ENCODE measurements at regions not wholly inside any gene's neighbourhood (a gene's known extent, or its start where the extent isn't known, plus 50 kb on each side); places are given as distances from the start of the nearest gene placed in this dataset.

GRCh38 chr10:107834706-107835105 lies 670.2 kb upstream of the SORCS1 start:
- ATAC-seq (ENCODE audit: low read depth) (no peak), DNase-seq (no peak)
- no peak overlapping the region for H3K4me2 ChIP-seq (replicated peaks; ENCODE audit: low read depth, low read length, poor library complexity, severe bottlenecking)
- no peak overlapping the region for H3K27ac Mint-ChIP-seq
- peaks cover 3% of the 10 kb centered on the region for H3K9me3 Mint-ChIP-seq (ENCODE audit: insufficient read depth)
- POLR2A ChIA-PET, result no interaction called here
- no peak overlapping the region for H2AFZ ChIP-seq (ENCODE audit: insufficient read depth, low read depth, low read length, poor library complexity, severe bottlenecking)
- no peak overlapping the region for H3K4me3 Mint-ChIP-seq
- no peaks in the 10 kb centered on the region for H3K27me3 Mint-ChIP-seq
- H3K4me1 ChIP-seq (ENCODE audit: control insufficient read depth in 2 of 2, insufficient read depth in 2 of 2, low read length in 2 of 2), result no peaks in the 10 kb centered on the region
- CTCF ChIA-PET, result no interaction called here
- H3K4me1 Mint-ChIP-seq, result no peaks in the 10 kb centered on the region
- TF ChIP-seq CTCF (IDR thresholded peaks at IDR 0.05) (no peak), EZH2 (IDR thresholded peaks at IDR 0.05; ENCODE audit: borderline replicate concordance, insufficient read depth, low read depth, low read length, poor library complexity, severe bottlenecking) (no peak)
- H3K27ac ChIP-seq (ENCODE audit: low read length in 2 of 2), result no peak overlapping the region
- no peaks in the 10 kb centered on the region for H3K79me2 ChIP-seq (ENCODE audit: control insufficient read depth, insufficient read depth, low read length)
- H4K20me1 ChIP-seq (ENCODE audit: control insufficient read depth, insufficient read depth, low read length, poor library complexity, severe bottlenecking), result no peaks in the 10 kb centered on the region
- intact Hi-C loops (cut with micrococcal nuclease), result no loop called here
- H3K9me3 ChIP-seq (ENCODE audit: control extremely low read depth in 1 of 3, control insufficient read depth in 2 of 3, insufficient read depth in 1 of 3, low read length in 2 of 3), result peaks cover 0 to 1% (median 0%) of the 10 kb centered on the region in 3 donors
- WGBS (ENCODE audit: insufficient coverage), result no CpG with 5 or more reads among the region's 1 CpG
- no peaks in the 10 kb centered on the region for H3K36me3 ChIP-seq (replicated peaks in 1 of 2; ENCODE audit: control extremely low read depth in 1 of 2, control insufficient read depth in 1 of 2, extremely low read depth in 1 of 2, insufficient read depth in 2 of 2, low read length in 1 of 2)
- no peak overlapping the region for H3K4me3 ChIP-seq (ENCODE audit: control extremely low read depth in 1 of 5, extremely low read depth in 1 of 5, insufficient read depth in 1 of 5, low read depth in 2 of 5, low read length in 4 of 5)
- H3K9ac ChIP-seq (ENCODE audit: low read length), result no peak overlapping the region
- H3K27me3 ChIP-seq (replicated peaks in 1 of 4; ENCODE audit: control extremely low read depth in 1 of 4, control insufficient read depth in 3 of 4, insufficient read depth in 4 of 4, low read length in 3 of 4), result no peaks in the 10 kb centered on the region

GRCh38 chr10:107831772-107832171 lies 667.3 kb upstream of the SORCS1 start:
- intact Hi-C loops (cut with micrococcal nuclease), result no loop called here

More at GRCh38 chr10:107831772-107832171, 667.3 kb upstream of the SORCS1 start:
- Mint-ChIP-seq H3K27ac (no peak overlapping the region), H3K27me3 (no peaks in the 10 kb centered on the region), H3K4me1 (no peaks in the 10 kb centered on the region), H3K9me3 (ENCODE audit: insufficient read depth) (peaks cover 3% of the 10 kb centered on the region), H3K4me3 (no peak overlapping the region)
- H4K20me1 ChIP-seq (ENCODE audit: control insufficient read depth, insufficient read depth, low read length, poor library complexity, severe bottlenecking), result no peaks in the 10 kb centered on the region
- TF ChIP-seq EZH2 (IDR thresholded peaks at IDR 0.05; ENCODE audit: borderline replicate concordance, insufficient read depth, low read depth, low read length, poor library complexity, severe bottlenecking) (no peak), CTCF (IDR thresholded peaks at IDR 0.05) (no peak)
- H3K9ac ChIP-seq (ENCODE audit: low read length), result no peak overlapping the region
- H3K27ac ChIP-seq (ENCODE audit: low read length in 2 of 2), result no peak overlapping the region
- no peaks in the 10 kb centered on the region for H3K9me3 ChIP-seq (ENCODE audit: control extremely low read depth in 1 of 3, control insufficient read depth in 2 of 3, insufficient read depth in 1 of 3, low read length in 2 of 3)
- no peak overlapping the region for H3K4me3 ChIP-seq (ENCODE audit: control extremely low read depth in 1 of 5, extremely low read depth in 1 of 5, insufficient read depth in 1 of 5, low read depth in 2 of 5, low read length in 4 of 5)
- H3K4me1 ChIP-seq (ENCODE audit: control insufficient read depth in 2 of 2, insufficient read depth in 2 of 2, low read length in 2 of 2), result no peaks in the 10 kb centered on the region
- no peaks in the 10 kb centered on the region for H3K27me3 ChIP-seq (replicated peaks in 1 of 4; ENCODE audit: control extremely low read depth in 1 of 4, control insufficient read depth in 3 of 4, insufficient read depth in 4 of 4, low read length in 3 of 4)
- no CpG with 5 or more reads among the region's 2 CpGs for WGBS (ENCODE audit: insufficient coverage)
- no peaks in the 10 kb centered on the region for H3K36me3 ChIP-seq (replicated peaks in 1 of 2; ENCODE audit: control extremely low read depth in 1 of 2, control insufficient read depth in 1 of 2, extremely low read depth in 1 of 2, insufficient read depth in 2 of 2, low read length in 1 of 2)
- ATAC-seq (ENCODE audit: low read depth), result no peak
- no peaks in the 10 kb centered on the region for H3K79me2 ChIP-seq (ENCODE audit: control insufficient read depth, insufficient read depth, low read length)
- DNase-seq, result no peak
- ChIA-PET CTCF (no interaction called here), POLR2A (no interaction called here)
- no peak overlapping the region for H2AFZ ChIP-seq (ENCODE audit: insufficient read depth, low read depth, low read length, poor library complexity, severe bottlenecking)
- no peak overlapping the region for H3K4me2 ChIP-seq (replicated peaks; ENCODE audit: low read depth, low read length, poor library complexity, severe bottlenecking)

Measured in B cell (primary cell).